MV-4-11 (cell line): ENCODE measurements at regions not wholly inside any gene's neighbourhood (a gene's known extent, or its start where the extent isn't known, plus 50 kb on each side); places are given as distances from the start of the nearest gene placed in this dataset.
"Not testable (repeated sequence)": the region's sequence is repeated elsewhere in the genome, so short reads cannot be mapped to it uniquely, and the experiment has no call there.

Experiments
- DNase-seq: peaks from one replicate; lab custom pipeline; 2025; lab: John Stamatoyannopoulos, UW

DNA sequence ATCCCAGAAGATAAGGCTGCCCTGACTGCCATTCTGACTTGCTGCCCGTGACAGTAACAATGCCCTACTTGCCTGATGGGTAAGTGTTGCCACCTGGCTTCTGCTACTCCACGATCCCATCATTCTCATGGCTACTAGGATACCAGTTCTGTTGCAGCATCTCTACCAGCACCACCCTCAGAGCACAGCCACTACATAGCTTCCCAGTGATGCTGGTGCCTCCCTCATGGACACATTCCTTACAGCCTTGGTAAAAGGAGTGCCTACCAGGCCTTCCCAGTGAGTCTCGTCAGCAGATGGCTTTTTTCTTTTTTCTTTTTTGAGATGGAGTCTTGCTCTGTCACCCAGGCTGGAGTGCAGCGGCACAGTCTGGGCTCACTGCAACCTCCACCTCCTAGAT lies 84.4 kb upstream of the CMKLR1 start:
- no peak for DNase-seq

DNA sequence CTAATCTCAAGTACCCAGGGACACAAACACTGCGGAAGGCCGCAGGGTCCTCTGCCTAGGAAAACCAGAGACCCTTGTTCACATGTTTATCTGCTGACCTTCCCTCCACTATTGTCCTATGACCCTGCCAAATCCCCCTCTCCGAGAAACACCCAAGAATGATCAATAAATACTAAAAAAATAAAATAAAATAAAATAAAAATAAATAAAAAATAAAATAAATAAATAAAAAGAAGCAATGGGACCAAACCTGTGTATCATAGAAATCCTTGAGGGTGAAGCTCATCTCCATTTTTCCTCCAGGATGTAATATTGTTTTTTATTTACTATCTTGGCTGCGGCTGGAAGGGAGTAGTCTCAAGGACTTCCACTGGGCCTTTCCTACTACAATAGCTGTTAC lies 82.0 kb upstream of the CMKLR1 start:
- not testable (repeated sequence) for DNase-seq

DNA sequence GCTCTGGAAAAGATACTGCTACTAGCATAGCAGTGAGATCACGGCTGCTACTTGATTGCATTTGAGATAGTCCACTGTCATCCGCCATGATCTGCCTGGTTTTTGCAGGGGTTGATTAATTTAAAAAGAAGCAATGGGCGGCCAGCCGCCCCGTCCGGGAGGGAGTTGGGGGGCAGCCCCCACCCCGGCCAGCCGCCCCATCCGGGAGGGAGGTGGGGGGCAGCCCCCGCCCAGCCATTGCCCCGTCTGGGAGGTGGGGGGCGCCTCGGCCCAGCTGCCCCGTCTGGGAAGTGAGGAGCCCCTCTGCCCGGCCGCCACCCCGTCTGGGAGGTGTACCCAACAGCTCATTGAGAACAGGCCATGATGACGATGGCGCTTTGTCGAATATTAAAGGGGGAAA lies 81.3 kb upstream of the CMKLR1 start:
- not testable (repeated sequence) for DNase-seq

DNA sequence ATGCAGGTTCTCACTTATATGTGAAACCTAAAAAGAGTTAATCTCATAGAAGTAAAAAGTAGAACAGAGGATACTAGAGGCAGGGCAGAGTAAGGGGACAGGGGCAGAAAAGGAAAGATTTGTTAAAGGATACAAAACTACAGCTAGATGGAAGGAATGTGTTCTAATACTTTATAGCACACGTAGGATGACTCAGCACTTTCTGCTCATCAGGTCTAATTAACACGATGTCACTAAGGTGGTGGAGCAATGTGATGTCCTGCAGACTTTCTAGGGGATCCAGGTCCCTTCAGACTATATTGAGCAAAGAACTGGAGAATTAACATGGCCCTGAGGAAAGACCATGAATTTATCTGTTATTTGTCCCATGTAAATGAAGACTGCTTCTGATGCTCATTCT lies 80.8 kb upstream of the CMKLR1 start:
- DNase-seq = no peak

DNA sequence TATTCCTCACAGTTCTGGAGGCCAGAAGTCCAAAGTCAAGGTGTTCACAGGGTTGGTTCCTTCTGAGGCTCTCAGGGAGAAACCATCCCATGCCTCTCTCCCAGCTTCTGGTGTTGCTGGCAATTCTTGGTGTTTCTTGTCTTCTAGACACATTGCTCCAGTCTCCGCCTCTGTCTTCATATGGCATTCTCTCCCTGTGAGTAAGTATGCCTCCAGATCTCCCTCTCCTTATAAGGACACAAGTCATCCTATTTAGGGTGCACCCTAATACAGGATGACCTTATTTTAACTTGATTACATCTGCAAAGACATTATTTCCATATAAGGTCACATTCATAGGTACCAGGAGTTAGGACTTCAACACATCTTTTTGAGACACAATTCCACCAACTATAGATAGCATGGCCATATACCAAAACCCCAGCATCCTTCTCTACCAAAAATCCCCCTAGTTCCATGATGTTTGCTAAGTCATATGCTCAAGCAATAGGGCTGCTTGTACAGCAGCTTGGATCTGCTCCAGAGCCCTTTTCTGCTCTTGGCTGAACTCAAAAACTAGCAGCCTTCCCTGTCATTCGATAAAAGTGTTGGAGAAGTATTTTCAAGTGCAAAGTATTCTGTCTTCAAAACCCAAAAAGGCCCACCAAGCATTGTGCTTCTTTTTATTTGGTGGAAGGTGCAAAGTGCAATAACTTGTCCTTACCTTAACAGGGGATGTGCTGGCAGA lies 79.2 kb upstream of the CMKLR1 start:
- no peak for DNase-seq

DNA sequence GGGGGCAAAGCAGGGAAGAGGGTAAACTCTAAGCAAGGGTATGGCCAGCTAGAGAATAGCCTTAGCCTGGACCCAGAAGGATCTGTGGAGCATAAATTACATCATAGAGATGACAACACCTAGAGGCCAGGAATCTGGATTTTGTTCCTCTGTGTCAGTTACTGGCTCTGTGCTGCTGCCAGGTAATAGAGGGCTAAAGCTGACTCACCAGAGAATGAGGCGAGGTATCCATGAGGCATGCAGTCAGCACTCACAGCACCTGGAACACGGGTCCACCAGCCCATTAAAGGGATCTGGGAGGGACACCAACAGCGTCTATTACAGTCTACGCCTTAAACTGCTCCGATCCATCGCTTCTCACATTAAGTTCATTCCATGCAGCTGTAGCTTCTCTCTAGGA lies 74.9 kb upstream of the CMKLR1 start:
- DNase-seq = no peak

DNA sequence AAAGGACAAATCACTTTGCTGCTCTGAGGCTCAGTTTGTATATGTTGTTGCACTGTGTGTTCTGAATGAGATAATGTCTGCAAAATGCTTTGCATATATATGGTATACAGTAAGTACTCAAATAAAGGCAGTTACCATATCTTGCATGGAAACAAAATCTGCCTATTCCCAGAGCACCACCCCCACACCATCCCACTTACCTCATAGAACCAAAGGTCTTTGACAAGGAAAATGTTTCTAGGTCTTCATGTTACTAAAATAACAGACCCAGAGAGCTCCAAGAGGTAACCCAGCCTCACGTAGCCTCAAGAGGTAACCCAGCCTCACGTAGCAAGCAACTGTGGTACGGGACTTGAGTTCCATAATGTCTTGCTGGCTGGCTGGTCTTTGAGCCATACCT lies 71.6 kb upstream of the CMKLR1 start:
- no peak for DNase-seq

DNA sequence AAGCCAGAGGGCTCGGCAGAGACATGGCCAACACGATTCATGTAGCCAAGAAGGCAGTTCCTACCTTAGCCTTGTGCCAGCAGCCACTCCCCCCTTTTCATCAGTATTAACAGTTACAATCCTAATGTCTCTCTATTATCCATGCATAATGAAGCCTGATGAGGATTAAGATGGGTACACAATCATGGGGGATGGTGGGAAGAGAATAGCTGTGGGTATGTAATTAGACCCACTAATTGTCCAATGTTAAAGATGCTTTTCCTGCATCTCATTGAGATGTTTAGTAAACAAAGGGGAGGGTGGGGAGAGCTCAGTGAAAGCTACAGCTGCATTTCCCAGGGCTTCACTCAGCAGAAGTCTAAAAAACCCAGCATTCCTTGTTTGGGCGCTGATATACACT lies 70.4 kb upstream of the CMKLR1 start:
- DNase-seq = no peak

DNA sequence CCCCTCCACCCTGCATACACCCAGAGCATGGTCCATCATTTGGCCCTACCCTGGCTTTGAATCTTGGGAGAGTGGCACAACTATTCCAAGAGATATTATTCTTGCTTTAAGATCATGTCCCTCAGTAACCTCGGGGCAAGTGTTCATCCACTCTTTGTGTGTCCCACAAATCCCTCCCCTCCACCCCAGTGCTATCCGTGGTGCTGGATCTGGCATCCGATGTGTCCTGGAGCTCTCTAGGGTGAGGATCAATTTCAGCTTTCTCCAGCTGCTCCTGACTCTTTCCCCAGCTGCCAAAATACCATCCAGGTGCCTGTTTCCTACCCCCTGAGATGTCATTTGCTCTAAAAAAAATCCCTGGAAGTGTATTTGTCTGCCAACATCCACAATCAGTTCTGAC lies 64.8 kb upstream of the CMKLR1 start:
- no peak for DNase-seq

DNA sequence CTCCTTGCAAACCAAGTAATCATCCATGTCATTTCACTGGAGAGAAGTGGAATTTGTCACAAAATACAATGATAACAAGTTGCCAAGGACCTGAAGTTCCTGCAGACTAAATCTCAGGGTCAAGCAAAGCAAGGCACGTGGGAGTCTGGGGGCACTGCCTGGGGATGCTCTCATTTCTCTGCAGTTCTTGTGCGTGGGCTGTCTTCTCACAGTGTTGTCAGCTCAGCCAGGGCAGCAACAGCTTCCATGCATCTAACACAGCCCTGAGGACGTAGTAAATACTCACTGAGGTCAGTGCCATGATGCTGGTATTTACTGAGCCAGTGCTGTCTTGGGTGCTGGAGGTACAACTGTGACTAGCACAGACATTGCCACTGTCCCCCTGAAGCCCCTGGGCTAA lies 62.9 kb upstream of the CMKLR1 start:
- DNase-seq = no peak

DNA sequence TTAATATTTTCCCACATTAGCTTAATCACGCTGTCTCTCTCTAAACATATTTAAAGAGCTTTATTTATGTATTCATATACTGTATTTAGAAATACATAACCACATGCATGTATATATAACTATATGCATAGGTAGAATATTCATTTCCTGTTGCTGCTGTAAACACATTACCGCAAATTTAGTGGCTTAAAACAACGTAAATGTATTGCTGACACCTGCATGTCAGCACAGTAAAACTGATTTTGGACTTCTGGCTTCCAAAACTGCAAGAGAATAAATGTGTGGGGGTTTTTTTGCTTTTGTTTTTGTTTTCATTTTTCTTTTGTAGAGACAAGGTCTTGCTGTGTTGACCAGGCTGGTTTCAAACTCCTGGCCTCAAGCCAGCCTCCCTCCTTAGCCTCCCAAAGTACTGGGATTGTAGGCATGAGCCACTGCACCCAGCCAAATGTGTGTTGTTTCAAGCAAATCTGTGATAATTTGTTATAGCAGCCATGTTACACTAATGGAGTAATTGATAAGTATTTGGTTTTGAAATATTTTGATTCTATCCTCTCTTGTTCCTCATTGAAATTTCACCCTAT lies 61.9 kb upstream of the CMKLR1 start:
- DNase-seq = no peak

DNA sequence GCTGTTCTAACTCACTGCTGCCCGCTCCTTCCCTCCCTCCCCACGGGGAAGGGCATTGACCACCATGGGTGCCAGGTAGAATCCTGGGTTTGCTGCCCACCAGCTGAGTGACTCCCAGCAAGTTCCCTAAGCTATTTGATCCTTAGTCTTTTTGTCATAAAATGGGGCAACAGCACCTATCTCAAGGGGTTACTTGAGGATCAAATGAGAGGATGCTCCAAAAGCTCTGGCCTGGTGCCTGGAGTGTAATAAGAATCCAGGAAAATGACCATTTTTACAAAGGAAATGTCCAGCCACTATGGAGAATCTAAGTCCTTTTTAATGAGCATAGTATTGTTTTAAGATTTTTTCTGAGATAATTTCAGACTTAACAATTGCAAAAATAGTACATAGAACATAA lies 61.4 kb upstream of the CMKLR1 start:
- no peak for DNase-seq

DNA sequence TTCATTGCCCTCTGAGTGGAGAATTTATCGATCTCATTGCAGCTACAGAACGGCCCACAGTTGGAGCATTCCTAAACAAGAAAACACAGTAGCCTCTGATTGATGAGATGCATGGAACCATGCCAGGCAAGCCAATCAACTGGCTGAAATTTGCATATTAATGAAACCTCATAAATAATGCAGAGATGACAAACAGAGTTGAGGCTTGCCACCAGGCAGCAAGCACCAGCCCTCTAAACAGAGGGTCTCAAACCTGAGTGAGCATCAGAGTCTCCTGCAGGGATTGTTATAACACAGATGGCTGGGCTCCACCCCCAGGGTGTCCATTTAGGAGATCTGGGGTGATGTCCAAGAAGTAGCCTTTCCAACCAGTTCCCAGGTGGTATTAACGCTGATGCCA lies 60.9 kb upstream of the CMKLR1 start:
- no peak for DNase-seq

DNA sequence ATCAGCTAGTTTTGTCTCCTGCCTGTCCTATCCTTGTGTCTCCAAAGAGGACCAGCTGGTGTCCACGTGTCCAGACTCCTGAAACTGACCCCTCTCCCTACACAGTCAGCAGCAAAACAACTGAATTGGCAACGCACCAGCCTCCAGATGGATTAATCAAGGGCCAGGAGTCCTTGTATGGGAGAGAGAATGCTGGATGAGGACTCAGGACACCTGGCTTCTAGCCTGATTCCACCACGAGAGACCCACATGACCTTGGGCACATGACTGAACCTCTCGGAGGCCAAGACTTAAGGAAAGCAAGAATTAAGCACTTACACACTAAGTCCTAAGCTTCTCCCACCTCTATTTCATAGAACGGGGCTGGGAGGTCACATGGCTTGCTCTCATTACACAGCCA lies 60.4 kb upstream of the CMKLR1 start:
- DNase-seq = no peak

DNA sequence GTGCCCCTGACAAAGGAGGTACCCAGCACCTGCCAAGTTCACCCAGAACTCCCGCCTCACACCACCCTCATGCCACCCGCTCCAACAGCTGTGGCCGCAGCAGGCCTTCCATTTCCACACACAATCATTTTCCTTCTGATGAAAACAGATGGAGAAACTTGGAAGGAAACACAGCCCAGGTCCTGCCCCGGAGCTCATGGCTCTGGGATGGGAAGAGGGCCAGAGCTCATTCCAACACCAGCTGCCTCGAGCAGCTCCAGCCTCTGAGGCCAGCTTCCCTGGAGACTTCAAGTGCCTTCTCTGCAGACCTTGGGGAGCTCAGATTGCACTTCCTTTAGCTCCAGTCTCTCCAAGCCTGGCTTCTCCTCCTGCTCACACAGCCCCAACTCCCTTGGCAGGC lies 55.1 kb upstream of the CMKLR1 start:
- no peak for DNase-seq

DNA sequence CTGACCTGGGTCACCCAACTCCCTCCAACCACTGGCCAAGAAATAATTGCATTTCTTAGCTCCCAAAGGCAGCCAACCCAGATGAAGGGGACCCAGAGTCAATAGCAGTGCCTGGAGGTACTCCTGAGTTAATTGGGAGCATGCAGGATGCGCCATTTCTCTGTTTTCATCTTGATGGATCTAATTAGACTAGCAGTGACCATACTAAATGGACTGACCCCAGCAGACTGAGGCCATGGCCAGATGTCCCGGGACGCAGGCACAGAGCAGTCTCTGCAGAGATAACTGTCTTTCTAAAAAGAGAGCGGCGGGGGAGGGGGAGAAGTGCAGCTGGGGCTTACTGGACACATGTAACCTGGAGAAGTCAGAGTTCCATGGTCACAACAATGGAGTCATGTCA lies 53.2 kb upstream of the CMKLR1 start:
- DNase-seq = no peak

DNA sequence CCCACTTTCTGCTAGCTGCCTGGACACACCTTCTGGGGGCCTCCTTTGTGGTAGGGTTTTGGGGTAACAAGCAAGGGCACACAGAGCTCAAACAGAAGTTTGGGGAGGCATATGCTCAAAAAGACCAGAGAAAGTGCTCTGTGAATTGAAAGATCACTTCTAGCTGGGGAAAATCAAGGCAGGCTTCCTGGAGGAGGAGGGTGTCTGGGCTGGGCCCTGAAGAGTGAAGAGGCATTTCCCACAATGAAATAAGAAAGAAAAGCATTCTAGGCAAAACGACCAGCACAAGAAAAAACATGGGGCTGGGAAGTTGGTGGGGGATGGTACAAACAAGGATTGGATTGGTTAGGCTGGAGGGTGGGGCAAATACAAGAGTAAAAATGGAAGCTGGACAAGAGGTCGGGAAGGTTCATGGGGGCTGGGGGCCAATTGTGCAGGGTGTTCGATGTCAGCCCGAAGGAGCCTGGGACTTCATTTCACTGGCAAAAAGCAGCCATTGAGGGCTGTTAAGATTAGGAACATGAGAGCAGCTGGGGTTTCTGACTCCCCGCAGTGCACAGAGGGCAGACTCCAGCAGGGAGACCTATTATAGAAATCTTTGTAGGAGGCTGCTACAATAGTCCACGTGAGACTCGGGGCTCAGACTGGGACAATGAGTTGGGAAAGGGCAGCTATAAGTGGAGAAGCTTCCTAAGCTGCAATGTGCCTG lies 51.5 kb upstream of the CMKLR1 start:
- no peak for DNase-seq

DNA sequence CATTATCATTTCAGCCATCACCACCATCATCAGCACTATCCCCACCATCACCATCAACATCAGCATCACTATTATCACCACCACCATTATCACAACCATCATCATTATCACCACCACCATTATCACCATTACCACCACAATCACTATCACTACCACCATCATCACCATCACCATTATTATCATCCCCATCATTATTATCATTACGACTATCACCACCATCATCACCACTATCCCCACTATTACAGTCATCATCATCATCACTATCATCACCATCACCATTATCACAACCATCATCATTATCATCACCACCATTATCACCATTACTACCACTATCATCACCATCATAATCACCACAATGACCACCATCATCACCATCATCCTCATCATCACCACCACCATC lies 50.4 kb upstream of the CMKLR1 start:
- DNase-seq = no peak
